ENCODE measurements at regions not wholly inside any gene's neighbourhood (a gene's known extent, or its start where the extent isn't known, plus 50 kb on each side); places are given as distances from the start of the nearest gene placed in this dataset.
A peak's percentile ranks its signal among the peaks of the same experiment; 100 is the strongest.

DNA sequence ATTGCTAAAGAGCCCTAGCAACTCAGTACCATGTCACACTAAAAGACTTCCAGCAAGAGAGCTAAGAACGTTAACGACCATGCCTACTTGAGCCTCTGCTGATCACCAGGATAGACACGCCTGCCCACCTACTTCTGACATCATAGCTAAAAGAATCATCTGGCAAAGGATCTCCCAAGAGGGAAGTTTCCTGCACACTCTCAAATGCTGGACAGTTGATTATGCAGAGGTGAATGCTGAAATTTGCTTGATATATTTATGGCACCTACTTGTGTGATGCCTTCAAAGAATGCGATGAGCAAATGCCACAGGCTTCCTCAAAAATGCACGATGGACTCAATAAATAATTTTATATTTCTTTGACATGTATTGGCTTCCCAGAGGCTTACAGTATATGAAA lies 113.6 kb downstream of the GALC start:
- DNase-seq (ENCODE audit: low read depth), result no peak

DNA sequence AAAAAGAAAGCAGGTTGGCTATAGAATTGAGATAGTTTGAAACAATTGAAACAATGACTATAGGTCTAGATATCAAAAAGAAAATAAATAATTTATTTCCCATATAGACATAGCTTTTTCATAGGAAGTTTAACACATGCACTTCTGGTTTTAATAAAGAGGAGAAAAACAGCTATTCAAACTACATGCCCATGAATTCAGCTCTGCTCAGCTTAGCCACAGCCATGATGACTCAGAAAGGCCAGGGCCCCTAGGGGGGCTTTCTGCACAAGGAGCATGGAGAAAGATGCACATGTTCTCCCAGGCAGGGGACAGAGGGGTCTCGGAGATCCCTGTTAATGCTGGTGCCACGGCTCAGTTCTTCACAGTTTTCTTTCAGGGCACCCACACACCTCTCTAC lies 114.0 kb downstream of the GALC start:
- DNase-seq (ENCODE audit: low read depth), result no peak

DNA sequence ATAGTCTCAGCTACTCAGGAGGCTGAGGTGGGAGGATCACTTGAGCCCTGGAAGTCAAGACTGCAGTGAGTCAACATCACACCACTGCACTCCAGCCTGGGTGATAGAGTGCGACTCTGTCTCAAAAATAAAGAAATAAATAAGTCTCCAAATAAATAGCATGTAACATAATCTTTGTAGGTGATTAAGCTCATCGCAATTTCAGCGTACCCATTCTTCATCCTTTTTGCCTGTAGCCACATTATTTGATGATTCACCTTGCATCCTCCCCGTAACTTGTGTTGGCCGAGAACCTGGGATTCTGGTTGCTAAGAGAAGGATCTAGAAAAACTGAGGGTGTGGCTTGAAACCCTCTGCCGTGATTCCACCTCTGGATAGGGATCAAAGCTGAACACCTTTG lies 115.1 kb downstream of the GALC start:
- no peak for DNase-seq (ENCODE audit: low read depth)

DNA sequence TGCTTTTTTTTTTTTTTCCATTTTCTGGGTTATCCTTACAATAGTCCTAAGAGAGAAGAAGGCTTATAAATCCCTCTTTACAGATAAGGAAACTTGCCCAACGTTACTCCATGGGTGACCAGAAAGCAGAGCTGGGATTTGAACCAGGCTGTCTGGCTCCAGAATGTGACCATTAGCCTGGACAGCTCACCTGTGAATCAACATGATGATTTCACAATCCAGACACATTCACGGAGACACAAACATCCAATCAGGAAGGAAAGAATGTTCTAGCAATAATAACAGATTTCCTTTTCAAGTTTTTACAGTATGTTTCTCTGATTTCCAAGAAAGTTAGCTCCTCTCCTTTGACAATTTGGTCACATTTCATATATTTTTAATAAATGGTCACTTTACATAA lies 118.3 kb downstream of the GALC start:
- DNase-seq (ENCODE audit: low read depth), result peak; percentile 48

DNA sequence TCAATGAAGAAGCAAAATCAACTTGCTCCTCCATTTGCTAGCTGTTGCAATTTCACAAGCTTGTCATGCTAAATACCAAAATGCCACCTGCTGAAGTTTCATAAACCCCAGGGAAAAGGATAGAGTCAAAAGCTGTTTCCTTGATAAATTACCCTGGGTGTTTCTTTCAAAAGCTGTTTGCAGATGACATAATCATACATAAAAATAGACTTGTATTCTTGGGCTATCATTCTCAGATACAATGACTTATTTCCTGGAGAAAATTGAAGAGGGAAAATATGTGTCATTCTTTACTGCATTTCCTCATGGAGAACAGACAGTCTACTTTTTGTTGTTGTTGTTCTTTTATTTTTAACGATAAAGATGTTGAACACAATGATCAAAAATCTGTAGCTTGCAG lies 119.2 kb downstream of the GALC start:
- DNase-seq (ENCODE audit: low read depth), result no peak

DNA sequence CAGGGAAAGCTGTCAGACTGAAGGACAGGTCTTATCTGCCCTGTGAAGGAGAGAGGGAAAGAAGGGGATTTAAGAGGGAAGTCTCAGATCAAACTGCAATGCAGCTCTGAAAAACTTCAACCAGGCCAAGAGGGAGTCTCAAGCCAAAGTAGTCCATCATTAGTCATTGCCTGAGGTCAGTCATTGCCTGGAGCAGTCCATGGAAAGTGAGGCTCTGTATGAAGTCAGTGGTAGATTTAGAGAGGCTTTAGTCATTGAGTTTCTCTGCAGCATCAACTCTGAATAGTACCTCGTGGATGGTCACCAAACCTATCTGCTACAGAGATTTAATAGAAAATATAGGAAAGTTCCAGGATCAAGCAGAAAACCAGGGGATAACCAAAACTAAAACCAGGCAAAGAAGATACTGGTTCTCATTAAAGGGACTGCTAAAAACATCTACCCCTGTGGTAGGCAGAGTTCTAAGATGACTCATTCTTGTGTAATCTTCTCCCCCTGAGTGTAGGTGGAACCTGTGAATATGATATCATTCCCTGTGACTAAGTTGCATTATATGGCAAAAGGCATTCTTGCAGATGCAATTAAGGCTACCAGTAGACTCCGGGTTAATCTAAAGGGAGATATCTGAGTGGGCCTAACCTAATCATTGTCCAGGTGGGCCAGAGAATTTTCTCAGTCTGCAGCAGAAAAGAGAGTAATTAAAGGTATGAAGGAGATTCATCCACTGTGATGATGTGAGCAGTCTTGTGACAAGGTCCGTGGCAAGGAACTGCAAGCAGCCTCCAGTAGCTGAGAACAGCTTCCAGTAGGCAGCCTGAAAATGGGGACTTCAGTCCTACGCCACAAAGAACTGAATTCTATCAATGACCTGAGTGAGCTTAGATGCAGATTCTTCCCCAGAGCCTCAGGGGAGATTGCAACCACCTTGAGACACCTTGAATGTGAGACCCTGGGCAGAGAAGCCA lies 123.1 kb downstream of the GALC start:
- DNase-seq (ENCODE audit: low read depth), result peak; percentile 90

DNA sequence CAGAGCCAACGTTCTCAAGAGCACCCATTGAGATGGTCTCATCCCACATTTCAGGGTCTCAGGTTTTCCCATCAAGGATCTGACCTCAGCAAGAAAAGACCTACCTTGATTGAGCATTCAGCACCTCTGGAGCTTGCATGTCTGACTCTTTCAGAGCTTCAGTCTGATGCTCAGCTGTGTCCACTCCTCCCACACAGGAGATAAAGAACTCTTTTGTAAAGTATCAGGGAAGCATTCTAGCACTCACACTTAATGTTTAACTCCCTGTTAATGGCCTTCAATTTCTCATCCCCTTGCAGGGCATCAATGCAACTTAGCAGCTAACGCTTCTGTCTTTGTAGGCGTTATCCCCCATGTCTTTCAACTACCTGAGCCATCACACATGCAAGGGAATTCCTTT lies 124.1 kb downstream of the GALC start:
- peak; percentile 30 for DNase-seq (ENCODE audit: low read depth)

DNA sequence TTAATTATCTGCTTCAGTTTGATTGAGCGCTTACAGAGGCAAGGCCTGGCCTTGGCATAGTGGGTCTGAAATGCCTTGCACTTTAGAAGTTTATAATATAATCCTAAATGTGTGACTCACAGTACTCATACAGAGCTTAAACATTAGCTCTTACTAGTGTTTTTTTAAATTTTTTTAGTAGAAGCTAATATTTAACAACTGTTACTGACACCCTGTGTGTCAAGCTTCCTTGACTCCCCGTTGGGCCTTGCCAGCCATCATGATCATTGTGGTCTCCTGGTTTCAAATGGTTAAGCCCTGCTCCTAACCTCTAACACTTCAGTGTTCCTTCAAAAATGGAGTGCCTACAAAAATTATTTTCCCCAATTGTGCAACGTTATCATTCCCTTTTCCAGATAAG lies 126.9 kb downstream of the GALC start:
- peak; percentile 88 for DNase-seq (ENCODE audit: low read depth)

DNA sequence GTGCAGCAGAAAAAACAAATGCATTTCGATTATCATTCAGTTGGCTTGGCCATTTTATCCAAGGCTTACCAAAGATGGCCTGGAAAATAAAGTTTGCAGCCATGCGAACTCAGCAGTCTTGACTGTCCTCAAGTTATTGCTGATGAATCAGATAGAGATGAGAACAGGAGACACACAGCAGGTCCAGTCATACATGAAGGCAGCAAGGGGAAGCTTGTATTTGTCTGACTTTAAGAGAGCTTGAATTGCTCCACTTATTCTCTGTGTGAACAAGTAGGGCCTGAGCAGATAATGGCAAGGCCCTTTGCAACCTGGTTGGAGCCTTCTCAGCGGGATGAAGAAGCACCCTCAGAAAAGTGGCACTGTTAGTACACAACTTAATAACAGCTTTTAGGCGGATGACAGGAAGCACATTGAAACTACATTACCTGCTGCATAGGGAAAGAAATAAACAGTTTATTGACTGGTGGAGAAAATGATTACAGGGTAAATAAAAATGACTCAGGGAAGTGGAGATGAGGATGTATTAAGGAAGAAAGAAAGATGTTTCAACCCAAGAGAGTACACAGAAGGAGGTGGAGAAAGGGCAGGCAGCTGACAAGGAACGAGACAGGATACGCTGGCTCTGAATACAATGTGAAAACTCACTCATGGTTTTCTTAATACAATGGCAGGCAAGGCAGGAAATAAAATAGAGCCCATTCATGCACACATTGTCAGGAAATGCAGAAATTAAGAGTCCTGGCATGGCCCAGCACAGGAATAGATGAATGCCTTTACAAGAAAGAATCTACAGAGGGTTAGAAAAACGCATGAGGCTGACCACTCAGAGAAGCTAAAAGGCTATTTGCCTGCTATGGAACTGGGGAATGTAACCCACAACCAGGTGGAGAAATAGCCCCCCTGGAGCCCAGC lies 128.4 kb downstream of the GALC start:
- no peak for DNase-seq (ENCODE audit: low read depth)

DNA sequence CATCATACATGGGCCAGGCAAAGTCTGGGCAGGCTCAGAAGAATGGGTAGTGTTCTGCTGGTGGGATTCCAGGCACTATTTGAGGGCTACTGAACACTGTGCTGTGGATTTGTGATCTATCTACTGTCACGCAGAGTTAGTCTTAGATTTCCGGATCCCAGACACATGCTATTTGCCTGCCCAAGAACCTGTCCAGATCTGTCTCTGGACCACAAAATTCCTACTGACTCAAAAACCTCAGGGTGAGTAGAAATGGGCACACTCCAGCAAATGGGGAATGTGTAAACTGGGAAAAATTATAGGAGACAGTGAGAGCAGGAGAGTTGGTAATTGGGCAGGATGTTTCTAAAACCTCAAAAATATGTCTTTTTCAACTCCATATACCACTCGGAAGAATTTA lies 129.9 kb downstream of the GALC start:
- DNase-seq (ENCODE audit: low read depth), result no peak

DNA sequence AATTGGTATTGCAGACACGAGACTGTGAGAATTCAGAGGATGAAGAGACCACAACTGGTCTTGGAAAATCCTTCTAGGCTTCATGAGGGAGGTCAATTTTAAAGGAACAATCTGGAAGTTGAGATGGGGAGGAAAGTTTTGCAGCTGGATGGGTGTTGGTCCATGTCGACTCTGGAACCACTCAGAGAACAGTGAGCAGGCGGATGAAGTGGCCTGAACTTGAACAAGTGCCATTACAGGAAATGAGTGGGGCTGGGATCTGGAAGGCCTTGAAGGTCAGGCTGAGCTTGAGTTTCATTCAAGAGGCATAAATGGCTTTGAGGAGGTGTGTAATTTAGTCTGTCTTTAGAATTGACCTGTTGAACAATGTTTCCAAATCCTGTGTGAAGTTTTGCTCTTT lies 140.9 kb downstream of the GALC start:
- no peak for DNase-seq (ENCODE audit: low read depth)

DNA sequence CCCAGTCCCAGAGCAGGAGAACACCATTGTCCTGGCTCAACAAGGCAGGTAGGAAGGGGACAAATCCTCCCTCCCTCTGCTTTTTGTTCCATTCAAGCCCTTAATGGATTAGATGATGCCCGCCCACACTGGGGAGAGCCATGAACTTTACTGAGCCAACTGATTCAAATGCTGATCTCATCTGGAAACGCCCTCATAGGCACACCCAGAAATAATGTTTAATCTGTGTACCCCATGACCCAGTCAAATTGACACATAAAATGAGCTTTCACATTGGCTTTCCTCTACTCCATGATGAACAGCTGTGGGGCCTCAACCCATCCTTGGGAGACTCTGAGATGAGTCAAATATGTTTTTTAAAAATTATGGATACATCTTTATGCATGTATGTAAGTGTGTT lies 141.8 kb downstream of the GALC start:
- DNase-seq (ENCODE audit: low read depth), result no peak

DNA sequence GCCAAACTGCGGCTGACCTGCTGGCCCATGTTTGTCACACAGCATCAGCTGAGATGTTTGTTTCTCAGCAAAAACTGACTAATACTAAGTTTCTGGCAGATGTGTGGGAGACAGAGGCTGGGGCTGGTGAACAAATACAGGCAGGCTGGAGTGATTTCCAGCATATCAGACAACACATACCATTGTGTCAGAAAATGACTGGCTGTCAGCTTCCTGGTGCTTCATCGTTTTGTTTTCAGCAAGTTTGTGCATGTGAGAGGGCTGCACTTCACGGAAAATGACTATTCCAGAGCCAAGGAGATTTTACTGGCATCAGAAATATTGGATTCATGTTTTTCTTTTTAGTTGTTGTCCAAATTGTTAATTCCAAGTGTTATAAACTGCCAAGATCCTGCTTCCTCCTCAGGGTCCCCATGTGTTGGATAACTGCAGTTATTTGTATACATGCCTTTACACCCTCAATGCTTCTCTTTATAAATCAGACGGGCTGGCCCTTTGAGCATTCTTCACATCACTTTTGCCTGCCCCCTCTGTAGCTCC lies 145.7 kb downstream of the GALC start:
- DNase-seq (ENCODE audit: low read depth), result no peak

DNA sequence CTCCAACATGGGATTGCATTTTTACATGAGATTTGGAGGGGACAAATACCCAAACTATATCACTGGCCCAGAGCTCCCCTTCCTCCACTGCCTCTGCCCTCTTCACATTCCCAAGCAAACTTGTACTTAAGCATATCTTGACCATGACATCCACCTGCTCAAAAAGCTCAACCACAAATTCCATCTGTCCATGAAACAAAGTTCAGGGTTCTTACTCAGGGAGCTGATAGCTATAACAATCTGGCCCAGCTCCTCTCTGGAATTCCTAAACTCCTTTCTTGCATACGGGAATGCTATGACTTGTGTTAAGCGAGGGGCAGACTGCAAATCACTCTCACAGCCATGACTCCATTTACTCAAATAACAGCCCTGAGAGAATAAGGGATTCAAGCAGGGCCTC lies 152.1 kb downstream of the GALC start:
- DNase-seq (ENCODE audit: low read depth), result no peak

DNA sequence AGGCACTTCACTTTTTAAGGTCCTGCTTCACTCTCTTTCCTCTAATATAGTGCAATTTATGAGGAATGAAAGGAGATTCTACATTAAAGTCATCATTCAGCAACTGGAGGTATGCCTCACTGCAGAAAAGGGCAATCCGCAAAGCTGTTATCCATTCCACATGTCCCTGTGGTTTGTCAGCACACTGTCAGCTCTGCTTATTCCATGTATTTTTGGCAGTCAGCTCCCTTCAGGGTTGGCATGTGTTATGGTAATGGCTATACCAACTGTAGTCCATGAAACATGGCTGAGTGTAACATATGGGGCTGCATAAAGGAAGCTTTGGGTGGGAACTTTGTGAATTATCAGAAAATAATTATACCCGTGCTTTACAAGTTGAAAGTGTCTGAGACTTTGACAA lies 154.1 kb downstream of the GALC start:
- no peak for DNase-seq (ENCODE audit: low read depth)

DNA sequence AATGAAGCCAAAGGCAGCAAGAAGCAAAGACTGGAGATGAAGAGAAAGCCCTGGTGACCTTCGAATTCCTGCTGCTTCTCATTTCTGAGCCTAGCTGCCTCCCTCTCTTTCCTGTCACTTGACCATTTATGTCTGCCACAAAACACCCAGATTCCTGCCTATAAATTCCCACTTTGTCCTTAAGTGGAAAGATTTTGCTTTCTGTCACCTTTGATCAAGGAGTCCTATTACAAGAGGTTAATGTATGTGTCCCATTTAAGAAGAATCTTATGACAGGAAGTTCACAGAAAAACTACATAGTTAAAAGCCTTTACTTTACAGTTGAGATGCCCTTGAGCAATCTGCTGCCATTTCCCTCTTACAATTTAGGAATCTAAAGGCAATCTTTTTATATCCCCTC lies 155.7 kb downstream of the GALC start:
- DNase-seq (ENCODE audit: low read depth), result no peak

DNA sequence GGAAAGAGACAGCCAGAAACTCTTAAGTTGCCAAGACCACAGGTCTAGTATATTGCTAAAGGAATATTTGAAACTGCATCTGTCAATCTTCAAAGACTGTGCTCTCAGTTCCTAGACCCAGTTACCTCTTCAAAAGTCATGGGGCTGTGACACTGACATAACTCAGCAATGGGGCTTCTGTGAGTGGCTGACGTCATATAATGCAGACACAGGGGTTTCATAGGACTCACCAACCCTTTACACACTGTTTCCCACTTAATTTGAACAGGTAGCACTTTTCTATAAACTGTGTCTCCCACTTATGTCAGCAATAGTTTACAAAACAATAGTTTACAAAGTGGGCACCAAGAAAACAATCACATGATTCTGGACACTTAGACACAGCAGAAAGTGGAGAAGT lies 158.4 kb downstream of the GALC start:
- DNase-seq (ENCODE audit: low read depth), result no peak

DNA sequence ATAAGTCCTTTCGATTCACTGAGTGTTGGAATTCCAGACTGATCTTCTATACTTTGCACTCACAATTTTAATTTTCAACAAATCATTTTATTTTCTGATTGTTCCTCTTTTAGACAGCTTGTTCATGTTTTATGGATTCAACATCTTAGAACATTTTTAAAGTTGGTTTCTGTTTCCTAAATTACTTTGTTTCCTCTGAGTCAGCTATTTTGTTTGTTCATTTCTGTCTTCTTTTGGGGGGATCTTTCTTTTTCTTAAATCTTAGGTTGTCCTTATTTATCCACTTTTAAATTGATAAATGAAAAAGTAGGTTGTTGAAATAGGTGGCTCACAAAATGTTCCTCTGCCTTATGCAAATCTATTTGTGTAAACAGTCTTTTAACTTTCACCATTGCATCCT lies 160.0 kb downstream of the GALC start:
- DNase-seq (ENCODE audit: low read depth), result no peak

DNA sequence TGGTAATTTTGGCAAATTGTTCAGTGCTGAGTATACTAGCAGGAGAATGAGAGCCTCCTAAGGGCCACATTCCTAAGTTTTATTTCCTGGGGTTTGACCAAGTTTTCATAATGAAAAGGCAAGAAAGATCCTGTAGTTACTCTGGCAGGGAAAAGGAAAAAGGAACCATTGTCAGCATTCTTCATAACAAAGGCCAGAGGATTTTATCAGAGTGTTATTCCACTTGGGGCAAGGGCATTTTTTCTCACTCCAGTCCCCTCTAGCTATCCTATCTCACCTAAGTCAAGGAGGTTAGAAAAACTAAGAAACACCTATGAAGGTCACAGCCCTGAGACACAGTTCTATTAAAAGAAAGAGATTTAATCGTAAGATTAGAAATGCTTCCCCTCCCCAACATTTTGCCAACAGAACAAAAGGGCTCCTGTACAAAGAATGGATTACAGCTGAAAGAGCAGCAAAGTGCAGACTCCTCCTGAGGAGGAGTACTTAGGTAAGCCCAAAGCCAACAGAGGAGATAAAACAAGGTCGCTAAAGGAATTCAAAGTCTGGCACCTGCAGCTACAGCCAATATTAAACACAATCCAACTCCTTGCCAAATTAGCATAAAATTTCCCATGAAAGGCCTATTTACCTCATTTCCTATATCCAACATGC lies 162.4 kb downstream of the GALC start:
- DNase-seq (ENCODE audit: low read depth), result no peak

DNA sequence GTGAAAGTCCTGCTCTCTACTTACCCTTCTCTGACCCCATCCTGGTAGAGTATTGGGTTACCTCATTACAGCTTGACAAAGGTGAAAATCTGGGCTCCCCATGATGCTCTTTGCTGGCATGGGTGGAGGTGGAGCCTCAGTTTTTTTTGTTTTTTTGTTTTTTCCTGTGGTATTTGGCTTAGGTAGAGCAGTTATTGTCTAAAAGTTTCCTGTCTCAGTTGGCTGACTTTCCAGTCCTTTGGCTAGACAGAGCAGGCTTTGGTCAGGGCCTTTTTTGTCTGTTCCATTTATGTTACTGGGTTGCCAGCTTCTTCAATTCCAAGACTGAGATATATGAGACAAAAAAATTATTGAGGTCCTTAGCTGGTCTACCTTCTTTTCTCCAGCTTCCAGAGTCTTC lies 163.4 kb downstream of the GALC start:
- no peak for DNase-seq (ENCODE audit: low read depth)

DNA sequence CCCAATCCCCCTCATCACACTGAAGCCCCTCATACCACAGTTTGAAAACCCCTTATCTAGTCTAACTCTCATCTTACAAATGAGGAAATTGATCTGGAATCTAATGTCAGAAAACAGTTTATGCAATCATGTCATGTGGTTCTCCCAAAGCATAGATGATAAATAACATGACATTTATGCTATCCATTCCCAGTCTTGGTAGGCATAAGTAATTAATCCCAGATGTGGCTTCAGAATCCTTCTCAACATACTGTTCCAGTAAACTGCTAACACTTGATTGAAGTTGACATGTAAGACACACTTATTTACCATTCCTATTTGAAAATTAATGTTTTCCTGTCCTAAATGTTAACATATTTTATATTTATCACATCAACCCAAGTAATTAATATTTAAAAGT lies 168.7 kb downstream of the GALC start:
- no peak for DNase-seq (ENCODE audit: low read depth)

DNA sequence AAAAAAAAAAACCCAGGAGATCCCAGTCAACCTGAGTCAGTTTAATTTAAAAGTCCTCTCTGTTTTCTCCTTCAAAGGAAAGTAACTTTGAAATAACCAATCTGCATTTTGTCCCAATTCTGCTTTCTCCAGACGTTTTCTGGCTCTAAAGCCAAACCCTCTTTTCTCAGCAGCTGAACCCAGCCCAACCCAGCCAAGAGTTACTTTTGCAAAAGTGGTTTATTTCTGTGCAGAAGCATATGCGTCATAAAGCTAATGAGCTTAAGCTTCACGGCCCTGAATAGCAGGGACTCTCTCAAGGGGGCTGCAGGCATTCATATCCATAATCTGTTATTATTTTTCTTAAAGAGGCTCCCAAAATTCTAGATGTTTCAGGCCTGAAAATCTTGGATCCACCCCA lies 176.6 kb downstream of the GALC start:
- DNase-seq (ENCODE audit: low read depth), result no peak

Data from renal cortical epithelial cell (primary cell).